A673 (cell line): ENCODE measurements at regions not wholly inside any gene's neighbourhood (a gene's known extent, or its start where the extent isn't known, plus 50 kb on each side); places are given as distances from the start of the nearest gene placed in this dataset.
"Not testable (repeated sequence)": the region's sequence is repeated elsewhere in the genome, so short reads cannot be mapped to it uniquely, and the experiment has no call there.

Source experiments
- BruUV-seq: library from RNA; stranded (reverse); fragments of 400-500 nt; replicated peaks from 2 replicates; lab custom pipeline; 2021; lab: Mats Ljungman, UMichigan
- CTCF ChIA-PET: fragments of 300-600 bp; sonication (Branson Sonifier 250); formaldehyde crosslinking; loops from one replicate; lab custom pipeline; 2022; ENCODE audit warnings: antibody characterized with exemption; lab: Charles Lee
- POLR2A ChIA-PET: fragments of 300-600 bp; sonication (Branson Sonifier 250); formaldehyde crosslinking; loops from one replicate; lab custom pipeline; 2022; ENCODE audit warnings: antibody characterized with exemption; ENCODE audit not compliant: low non-redundant PET; lab: Charles Lee
- DNase-seq: peaks from one replicate; pipeline ENCODE4 v3.0.0-alpha.2; 2015; ENCODE audit warnings: low spot score
- H3K27ac ChIP-seq: fragments of 200-600 bp; sonication (generic); 2 replicates; pipeline ENCODE4 v1.5.1; 2016; ENCODE audit warnings: mixed run types, low read depth, mild to moderate bottlenecking, mixed read lengths, antibody characterized with exemption, low read length; ENCODE audit not compliant: poor library complexity, severe bottlenecking
- H3K27me3 ChIP-seq: fragments of 200-600 bp; sonication (generic); replicated peaks from 2 replicates; pipeline ENCODE4 v1.6.1; 2017; ENCODE audit warnings: mixed run types, low read depth, mild to moderate bottlenecking, mixed read lengths, antibody characterized with exemption, low read length; ENCODE audit not compliant: insufficient read depth, poor library complexity
- H3K36me3 ChIP-seq: fragments of 200-600 bp; sonication (generic); 2 replicates; pipeline ENCODE4 v1.6.1; 2016; ENCODE audit warnings: mixed run types, mild to moderate bottlenecking, mixed read lengths, antibody characterized with exemption, low read length; ENCODE audit not compliant: insufficient read depth, poor library complexity, severe bottlenecking
- H3K4me1 ChIP-seq: fragments of 200-600 bp; sonication (generic); 2 replicates; pipeline ENCODE4 v1.6.1; 2017; ENCODE audit warnings: mixed run types, mild to moderate bottlenecking, mixed read lengths, antibody characterized with exemption, low read length; ENCODE audit not compliant: insufficient read depth, poor library complexity, severe bottlenecking
- H3K4me3 ChIP-seq: fragments of 200-600 bp; sonication (generic); 2 replicates; pipeline ENCODE4 v1.5.1; 2016; ENCODE audit warnings: low read depth, mixed run types, mild to moderate bottlenecking, mixed read lengths, low read length; ENCODE audit not compliant: poor library complexity, severe bottlenecking
- H3K9me3 ChIP-seq: fragments of 200-600 bp; sonication (generic); 2 replicates; pipeline ENCODE4 v1.6.1; 2016; ENCODE audit warnings: mixed run types, low read depth, mild to moderate bottlenecking, mixed read lengths, antibody characterized with exemption, low read length; ENCODE audit not compliant: poor library complexity, severe bottlenecking
- EZH2 ChIP-seq: fragments of 200-600 bp; sonication (generic); IDR thresholded peaks from 2 replicates; pipeline ENCODE4 v1.6.1; 2017; ENCODE audit warnings: borderline replicate concordance, low read depth, mild to moderate bottlenecking, mixed read lengths, antibody characterized with exemption, low read length; ENCODE audit not compliant: poor library complexity, severe bottlenecking
- intact Hi-C: fragments of 100-400 bp; cut with micrococcal nuclease; formaldehyde crosslinking; loops from one replicate; pipeline ENCODE4 v1.10.0; 2022; ENCODE audit not compliant: unreplicated experiment
- TF ChIP-seq, protein P1 (sequence below): fragments of 300-800, 200-600 bp; sonication (generic); conservative IDR thresholded peaks from 2 replicates; pipeline ENCODE4 v1.5.1; 2017; ENCODE audit warnings: low read depth, mild to moderate bottlenecking, antibody characterized with exemption, low read length, moderate library complexity, mixed read lengths

DNA sequence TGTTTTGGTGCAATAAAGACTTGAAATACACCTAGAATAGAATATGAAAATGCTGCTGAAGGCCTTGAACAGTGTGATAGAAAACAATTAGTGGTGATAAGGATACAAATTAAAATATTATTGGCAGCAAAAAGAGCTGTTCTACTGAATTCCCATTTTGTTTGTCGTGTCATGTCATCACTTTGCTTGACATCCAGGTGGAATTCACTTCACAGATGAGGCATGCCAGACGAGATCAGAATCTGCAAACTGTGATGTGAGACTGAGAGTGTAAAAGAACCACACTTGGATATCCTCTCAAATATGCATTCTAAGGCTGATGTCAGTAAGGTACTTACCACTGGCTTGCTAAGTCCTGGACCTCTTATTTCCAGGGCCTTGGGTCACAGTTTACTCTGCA is 635.1 kb upstream of the STXBP6 start:
- CTCF ChIA-PET = no interaction called here

DNA sequence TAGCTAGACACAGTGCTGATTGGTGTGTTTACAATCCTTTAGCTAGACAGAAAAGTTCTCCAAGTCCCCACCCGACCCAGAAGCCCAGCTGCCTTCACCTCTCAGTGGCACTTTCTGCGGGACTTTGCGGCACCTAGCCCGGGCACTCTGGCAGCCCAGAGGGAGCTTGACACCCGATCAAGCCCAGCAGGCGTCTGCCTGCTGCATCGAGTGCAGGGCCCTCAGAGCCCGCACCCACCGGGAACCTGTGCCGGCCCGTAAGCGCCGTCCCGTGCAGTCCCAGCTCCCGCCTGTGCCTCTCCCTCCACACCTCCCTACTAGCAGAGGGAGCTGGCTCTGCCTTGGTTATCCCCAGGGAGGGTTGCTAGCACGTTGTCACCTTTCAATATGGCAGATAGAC is 631.0 kb upstream of the STXBP6 start:
- intact Hi-C loops = no loop called here
- CTCF ChIA-PET = no interaction called here

More for the DNA sequence above, 635.1 kb upstream of the STXBP6 start:
- intact Hi-C loops = no loop called here
- H3K4me3 ChIP-seq = no peak overlapping the region
- POLR2A ChIA-PET = no interaction called here
- H3K9me3 ChIP-seq = no peaks in the 10 kb centered on the region
- no peaks in the 10 kb centered on the region for H3K27me3 ChIP-seq
- no TSS peak for BruUV-seq
- H3K27ac ChIP-seq = no peak overlapping the region
- no peaks in the 10 kb centered on the region for H3K4me1 ChIP-seq
- H3K36me3 ChIP-seq = no peaks in the 10 kb centered on the region
- DNase-seq = no peak
- no peak for TF ChIP-seq EZH2
- TF ChIP-seq, protein P1, sequence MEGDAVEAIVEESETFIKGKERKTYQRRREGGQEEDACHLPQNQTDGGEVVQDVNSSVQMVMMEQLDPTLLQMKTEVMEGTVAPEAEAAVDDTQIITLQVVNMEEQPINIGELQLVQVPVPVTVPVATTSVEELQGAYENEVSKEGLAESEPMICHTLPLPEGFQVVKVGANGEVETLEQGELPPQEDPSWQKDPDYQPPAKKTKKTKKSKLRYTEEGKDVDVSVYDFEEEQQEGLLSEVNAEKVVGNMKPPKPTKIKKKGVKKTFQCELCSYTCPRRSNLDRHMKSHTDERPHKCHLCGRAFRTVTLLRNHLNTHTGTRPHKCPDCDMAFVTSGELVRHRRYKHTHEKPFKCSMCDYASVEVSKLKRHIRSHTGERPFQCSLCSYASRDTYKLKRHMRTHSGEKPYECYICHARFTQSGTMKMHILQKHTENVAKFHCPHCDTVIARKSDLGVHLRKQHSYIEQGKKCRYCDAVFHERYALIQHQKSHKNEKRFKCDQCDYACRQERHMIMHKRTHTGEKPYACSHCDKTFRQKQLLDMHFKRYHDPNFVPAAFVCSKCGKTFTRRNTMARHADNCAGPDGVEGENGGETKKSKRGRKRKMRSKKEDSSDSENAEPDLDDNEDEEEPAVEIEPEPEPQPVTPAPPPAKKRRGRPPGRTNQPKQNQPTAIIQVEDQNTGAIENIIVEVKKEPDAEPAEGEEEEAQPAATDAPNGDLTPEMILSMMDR = no peak

DNA sequence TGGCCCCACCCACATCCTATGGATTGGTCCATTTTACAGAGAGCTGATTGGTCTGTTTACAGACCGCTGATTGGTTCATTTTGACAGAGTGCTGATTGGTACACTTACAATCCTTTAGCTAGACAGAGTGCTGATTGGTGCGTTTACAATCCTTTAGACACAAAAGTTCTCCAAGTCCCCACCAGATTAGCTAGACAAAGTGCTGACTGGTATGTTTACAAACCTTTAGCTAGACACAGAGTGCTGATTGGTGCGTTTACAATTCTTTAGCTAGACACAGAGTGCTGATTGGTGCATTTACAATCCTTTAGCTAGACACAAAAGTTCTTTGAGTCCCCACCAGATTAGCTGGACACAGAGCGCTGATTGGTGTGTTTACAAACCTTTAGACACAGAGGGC is 630.6 kb upstream of the STXBP6 start:
- BruUV-seq, CTCF ChIA-PET: not testable (repeated sequence)

More for the DNA sequence above, 631.0 kb upstream of the STXBP6 start:
- POLR2A ChIA-PET = no interaction called here
- Histone ChIP-seq H3K36me3 (no peaks in the 10 kb centered on the region), H3K9me3 (no peaks in the 10 kb centered on the region), H3K4me1 (peaks cover 17% of the 10 kb centered on the region), H3K27me3 (no peaks in the 10 kb centered on the region), H3K4me3 (no peak overlapping the region), H3K27ac (no peak overlapping the region)
- BruUV-seq = no TSS peak
- DNase-seq = no peak
- TF ChIP-seq, protein P1 = no peak
- TF ChIP-seq EZH2 = no peak

DNA sequence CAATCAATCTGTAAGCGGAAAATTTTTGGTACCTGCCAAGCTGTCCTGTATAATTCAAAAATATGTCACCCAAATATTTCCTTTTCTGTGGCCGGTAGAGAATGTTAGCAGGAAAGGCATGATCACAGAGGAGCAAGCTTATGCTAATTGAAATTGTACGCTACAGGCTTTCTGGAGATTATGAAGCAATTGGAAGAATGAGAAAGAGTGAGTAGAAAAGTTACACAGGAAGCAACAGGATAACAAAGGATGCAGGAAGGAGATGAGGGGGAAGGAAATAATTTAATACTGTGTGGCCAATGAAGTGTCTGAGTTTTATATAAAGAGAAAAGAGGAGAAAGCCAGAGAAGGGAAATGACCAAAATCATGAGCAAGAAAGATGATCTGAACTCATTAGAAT is 627.2 kb upstream of the STXBP6 start:
- Histone ChIP-seq H3K4me1 (peaks cover 20% of the 10 kb centered on the region), H3K27ac (peak overlapping the region; percentile 74), H3K36me3 (no peaks in the 10 kb centered on the region), H3K9me3 (no peaks in the 10 kb centered on the region), H3K4me3 (no peak overlapping the region), H3K27me3 (no peaks in the 10 kb centered on the region)
- intact Hi-C loops = no loop called here
- peak; percentile 92 for DNase-seq
- ChIA-PET POLR2A (no interaction called here), CTCF (no interaction called here)
- no TSS peak for BruUV-seq
- no peak for TF ChIP-seq EZH2
- TF ChIP-seq, protein P1 = no peak

More for the DNA sequence above, 630.6 kb upstream of the STXBP6 start:
- H3K9me3 ChIP-seq, DNase-seq, H3K4me3 ChIP-seq, intact Hi-C loops, POLR2A ChIA-PET, H3K27ac ChIP-seq, H3K27me3 ChIP-seq, H3K36me3 ChIP-seq: not testable (repeated sequence)
- peaks cover 20% of the 10 kb centered on the region for H3K4me1 ChIP-seq
